ENCODE measurements at regions not wholly inside any gene's neighbourhood (a gene's known extent, or its start where the extent isn't known, plus 50 kb on each side); places are given as distances from the start of the nearest gene placed in this dataset.

DNA sequence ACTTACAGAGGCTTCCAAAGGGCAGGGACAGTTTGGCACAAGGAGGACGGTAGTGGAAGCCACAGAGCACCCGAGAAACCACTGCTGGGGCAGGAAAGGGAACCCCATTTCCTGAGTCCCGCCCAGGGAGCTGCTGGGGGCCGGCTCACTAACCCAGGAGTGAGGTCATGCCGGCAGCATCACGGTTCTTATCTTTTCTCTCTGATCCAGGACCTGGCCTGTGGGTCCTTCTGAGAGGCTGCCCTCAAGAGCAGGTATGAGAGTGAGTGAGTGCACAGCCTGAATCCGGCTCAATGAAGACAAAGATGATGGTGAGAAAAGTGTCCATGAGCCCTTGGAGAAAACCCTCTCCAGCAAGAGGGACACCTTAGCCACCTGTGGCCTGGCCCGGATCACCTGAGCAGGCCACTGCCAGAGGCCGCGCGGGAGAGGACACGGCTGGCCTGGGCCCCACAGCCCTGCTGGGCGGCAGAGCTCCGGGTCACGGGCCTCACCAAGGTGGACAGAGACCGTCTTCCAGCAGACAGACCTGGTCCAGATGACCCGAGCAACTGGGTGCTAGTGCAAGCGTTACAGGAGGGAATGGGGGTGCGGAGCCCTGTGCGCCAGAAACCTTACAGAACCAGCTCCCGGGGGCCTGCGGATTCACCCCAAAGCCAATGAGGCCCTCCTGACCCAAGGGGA, 94.9 kb downstream of the RIPK4 start:
- DNase-seq, result no peak

DNA sequence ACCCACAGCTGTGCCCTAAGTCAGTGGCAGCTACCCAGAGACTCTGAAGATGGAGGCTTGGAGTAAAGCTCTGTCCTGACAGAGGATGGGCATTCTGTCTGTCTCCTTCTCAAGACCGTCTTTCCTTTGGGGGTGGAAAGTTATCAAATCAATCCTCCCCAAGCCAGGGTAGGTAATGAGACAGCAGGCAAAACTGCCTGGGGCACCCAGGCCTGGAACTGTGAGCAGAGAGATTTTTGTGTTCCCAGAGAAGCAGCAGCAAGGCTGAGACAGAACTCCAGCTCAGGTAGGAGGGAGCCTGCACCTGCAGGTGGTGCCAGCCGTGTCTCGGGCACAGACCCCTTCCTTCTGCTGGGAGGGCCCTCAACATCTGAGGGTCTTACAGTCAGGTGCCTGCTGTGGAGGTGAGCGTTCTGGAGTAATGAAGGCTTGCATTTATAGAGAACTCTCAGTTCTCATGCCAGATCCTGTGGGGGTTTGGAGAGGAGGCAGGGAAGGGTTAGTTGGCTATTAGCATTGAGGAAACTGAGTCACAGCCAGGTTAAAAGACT, 95.6 kb downstream of the RIPK4 start:
- DNase-seq, result no peak

- DNase-seq, result no peak
Measured at GRCh38 chr21:41670056-41670805, 96.6 kb downstream of the RIPK4 start.

DNA sequence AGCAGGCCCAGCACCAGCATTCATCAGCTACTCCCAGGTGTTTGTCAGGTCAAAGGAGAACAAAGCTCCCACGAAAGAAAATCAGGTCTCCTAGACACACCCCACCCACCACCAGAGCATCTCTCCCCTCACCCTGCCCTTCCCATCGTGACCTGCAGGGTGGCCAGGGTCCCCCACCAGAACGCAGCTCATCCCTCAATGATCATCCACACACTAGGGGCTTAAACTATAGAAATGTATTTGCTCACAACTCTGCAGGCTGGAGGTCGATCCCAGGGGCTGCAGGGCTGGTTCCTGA, 97.4 kb downstream of the RIPK4 start:
- DNase-seq, result no peak

DNA sequence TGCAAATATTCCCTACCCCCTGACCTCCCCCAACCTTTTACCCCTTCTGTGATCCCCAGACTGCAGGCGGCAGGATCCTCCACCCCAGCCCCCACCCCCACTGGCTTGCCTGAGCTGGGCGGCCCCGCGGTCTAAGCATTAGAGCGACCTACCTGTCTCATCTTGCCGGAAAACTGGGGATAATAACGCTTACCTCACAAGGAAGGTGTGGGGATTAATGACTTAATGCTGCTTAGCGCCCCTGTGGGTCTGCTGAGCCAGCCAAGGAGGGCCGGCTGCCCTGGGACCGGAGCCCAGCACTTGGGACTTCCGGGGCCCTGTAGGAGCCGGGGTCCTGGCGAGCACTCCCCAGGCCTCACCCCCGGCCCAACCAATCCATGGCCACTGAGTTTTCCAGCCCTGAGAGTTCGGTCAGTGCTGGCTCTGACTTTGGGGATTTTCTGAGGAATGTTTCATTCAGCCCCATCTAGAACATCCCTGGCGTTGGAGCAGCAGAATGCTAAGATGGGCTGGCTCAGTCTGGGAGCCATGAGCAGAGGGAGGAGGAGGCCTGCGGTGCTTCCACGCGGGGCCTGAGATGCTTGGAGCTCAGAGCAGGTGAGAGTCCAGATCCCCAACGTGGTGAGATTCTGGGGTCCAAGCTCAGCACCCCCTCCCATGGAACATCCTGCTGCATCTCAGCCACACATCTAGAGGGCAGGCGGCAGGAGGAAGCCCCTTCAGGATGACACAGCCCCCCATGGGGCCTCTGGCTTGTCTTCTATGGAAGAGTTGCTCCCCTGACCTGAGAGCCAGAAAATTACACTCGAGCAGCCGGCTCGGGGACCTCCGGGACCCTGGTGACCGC, 97.9 kb downstream of the RIPK4 start:
- DNase-seq, result no peak

- no peak for DNase-seq
Measured at GRCh38 chr21:41668051-41668541, 98.8 kb downstream of the RIPK4 start.

DNA sequence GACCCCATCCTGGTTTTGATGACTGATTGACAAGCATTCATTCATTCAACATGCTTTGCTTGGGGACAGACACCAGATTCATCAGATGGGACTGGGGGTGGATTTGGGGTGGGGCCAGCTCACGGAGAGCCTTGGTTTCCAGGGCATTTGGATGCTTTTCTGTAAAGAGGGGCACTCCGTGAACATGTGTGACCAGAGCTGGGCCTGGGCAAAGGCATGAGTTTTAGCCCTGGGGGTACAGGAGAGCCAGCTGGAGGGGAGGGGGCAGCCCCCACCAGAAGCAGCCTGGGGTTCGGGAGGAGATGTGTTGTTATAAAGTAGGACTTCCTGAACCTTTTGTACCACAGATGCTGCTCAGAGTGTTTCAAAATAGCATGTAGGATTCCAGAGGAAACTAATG, 99.7 kb downstream of the RIPK4 start:
- no peak for DNase-seq

GRCh38 chr21:41666641-41667081, 100.2 kb downstream of the RIPK4 start:
- DNase-seq, result no peak

- DNase-seq, result no peak
Measured at GRCh38 chr21:41665766-41666595, 100.9 kb downstream of the RIPK4 start.

DNA sequence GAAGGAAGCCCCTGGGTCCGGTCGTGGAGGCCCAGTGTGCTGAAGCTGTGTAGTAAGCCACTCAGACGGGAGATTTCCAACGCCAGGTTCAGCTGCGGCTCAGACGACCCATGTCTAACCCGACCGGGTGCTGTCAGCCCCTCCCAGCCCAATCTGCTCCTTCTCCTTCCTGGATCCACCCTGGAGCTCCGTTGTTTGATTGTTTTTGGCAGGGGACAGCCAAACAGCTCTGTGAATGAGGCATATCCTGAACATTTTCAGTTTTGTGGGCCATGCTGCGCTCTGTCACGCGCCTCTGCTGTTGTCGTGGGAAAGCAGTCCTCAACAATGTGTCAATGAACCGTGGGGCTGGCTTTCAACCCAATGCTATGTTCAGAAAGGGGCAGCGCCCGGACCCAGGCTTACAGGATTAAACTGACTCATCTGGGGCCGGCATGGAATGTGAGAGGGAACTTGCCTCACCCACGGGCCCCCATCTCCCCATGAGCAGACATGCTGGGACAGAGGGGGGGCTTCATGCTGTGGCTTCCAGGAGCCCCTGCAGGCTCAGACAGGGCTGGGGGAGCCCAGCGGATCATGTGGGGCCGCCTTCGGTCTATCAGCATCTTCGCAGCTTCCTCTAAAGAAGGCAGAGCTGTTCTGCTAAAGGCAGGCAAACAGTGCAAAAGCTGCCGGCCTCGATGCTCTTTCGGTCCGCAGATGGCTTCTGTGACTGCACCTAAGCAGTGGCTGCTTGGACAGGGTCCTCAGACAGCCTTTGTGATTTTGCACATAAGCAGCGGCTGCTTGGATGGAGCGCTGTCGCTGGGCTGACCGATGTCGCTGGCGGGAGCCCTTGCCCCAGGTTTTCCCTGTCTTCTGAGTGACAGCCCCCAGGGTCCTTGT, 101.7 kb downstream of the RIPK4 start:
- no peak for DNase-seq

- no peak for DNase-seq
Measured at GRCh38 chr21:41663805-41664788, 102.8 kb downstream of the RIPK4 start.

- no peak for DNase-seq
Measured at GRCh38 chr21:41662761-41663160, 104.1 kb downstream of the RIPK4 start.

DNA sequence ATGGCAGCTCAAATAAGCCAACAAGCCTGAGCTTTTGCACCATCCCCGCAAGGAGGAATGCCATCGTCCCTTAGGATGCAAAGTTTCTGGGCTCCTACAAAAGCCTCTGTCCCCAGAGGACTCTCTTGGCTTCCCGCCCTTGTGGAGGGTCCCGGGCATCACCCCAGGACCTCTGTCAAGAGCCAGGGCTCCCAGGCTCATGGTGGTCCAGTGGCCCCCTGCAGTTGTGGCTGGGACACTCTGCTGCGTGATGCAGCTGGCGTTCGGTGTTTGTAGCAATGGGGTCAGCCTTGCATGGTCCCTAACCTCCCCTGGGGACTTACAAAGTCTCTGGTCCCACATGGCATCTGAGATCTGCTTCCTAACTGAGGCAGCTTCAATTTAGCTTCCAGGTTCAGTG, 104.7 kb downstream of the RIPK4 start:
- DNase-seq, result no peak

DNA sequence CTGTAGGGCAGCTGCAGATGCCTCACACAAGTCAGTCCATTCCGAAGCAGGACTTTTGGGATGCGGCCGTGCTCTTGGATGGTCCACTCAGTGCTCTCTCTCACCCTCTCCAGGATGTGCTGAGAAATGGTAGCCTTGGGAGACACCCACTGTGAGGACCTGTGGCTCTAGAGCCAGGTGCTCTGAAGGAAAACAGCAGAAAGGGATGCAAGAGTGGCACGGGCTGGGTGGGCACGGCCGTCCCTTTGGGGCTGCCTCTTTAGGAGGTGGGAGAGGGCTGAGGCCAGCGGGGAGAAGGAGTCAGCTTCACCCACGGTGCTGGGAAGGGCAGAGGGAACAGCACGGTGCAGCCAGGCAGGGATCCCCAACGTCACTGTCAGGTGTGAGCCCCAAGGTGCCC, 106.1 kb downstream of the RIPK4 start:
- DNase-seq, result no peak

DNA sequence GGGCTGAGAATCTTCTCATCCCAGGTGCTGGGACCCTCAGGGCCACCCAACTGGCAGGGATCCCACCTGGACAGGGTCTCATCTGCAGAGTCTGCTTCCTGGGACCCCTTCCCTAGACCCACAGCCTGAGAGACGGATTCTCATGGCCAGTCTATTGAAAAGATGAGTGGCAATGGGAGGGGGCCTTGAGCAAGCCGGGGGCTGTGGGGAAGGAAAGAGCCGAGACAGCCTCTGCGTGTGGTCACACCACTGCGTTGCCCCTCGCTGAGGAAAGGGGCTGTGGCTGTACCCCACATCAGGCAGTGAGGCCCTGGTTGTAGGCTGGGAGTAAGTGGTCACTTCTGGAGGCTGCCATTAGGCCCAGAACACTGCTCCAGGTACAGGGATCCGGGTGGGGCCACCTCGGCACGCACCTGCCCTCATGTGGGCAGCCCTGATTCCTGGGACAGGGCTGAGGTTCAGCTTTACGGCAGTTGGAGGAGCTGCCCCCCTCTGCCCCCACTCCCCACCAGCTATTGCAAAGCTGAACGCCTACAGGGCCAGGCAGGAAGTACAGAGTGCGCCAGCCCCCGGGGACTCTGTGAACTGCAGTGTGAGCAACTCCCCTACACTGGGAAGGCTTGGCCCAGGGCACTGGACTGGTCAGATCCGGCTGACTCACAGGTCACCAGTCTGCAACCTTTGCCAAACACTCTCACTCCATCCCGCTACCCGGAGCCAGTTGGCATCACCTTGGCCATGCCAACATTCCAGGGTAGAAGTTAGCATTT, 106.9 kb downstream of the RIPK4 start:
- no peak for DNase-seq

GRCh38 chr21:41656946-41657525, 109.8 kb downstream of the RIPK4 start:
- no peak for DNase-seq

DNA sequence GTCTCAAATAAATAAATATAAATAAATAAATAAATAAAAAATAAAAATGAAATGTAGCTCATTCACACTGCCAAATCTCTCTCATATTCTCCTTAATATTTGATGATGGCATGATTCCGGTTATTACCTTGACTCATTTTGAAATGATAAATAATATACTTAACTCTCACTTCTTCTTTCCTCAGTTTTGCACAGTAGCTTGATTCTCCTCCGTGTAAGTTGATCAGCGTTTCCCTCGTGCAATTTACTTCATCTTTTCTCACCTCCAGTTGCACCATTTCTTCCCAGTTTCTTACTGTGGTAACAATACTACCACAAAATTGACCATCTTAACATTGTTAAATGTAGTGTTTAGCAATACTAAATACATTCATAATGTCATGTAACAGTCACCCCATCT, 111.6 kb downstream of the RIPK4 start:
- no peak for DNase-seq
